HG02981 (cell line): ENCODE measurements at regions not wholly inside any gene's neighbourhood (a gene's known extent, or its start where the extent isn't known, plus 50 kb on each side); places are given as distances from the start of the nearest gene placed in this dataset.

ENCODE experiments used
- ATAC-seq: cut with Tn5 transposase; IDR thresholded peaks from one replicate; pipeline ENCODE4 v1.9.1; 2021; ENCODE audit warnings: mild to moderate bottlenecking, moderate library complexity; ENCODE audit not compliant: unreplicated experiment

DNA sequence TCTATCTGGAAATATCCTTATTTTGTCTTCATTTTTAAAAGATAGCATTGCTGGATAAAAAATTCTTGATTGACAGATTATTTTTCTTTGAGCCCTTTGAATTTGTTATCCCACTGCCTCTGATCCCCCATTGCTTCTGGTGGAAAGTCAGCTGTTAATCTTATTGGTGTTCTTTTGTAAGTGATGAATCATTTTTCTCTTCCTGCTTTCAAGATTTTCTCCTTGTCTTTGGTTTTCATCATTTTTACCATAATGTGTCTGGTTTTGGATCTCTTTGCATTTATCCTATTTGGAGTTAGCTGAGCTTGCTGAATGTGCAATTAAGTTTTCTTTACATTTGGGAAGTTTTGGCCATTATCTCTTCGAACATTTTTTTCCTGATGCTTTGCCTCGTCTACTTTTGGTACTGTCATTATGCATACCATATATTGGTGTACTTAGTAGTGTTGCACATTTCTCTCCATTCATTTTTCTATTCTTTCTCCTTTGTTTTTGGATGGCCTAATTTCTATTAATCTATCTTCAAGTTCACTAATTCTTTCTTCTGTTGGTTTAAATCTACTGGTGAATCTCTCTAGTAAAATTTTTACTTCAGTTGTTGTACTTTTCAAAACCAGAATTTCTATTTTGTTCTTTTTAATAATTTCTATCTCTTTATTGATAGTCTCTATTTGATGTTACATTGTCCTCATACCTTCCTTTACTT is 440.0 kb upstream of the PROK2 start:
- no peak for ATAC-seq

DNA sequence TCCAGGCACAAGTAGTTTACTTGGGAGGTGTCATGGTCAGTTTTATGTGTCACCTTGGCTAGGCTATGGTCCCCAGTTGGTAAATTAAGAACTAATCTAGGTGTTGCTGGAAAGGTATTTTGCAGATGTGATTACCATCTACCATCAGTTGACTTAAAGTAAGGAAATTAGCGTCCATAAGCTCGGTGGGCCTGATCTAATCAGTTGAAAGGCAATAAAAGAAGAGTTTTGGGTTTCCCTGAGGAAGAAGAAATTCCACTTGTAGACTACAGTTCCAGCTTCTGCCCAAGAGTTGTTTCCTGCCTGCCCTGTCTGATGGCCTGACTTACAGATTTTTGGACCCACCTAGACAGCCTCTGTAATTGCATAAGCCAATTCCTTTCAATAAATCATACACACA is 438.7 kb upstream of the PROK2 start:
- ATAC-seq = no peak

DNA sequence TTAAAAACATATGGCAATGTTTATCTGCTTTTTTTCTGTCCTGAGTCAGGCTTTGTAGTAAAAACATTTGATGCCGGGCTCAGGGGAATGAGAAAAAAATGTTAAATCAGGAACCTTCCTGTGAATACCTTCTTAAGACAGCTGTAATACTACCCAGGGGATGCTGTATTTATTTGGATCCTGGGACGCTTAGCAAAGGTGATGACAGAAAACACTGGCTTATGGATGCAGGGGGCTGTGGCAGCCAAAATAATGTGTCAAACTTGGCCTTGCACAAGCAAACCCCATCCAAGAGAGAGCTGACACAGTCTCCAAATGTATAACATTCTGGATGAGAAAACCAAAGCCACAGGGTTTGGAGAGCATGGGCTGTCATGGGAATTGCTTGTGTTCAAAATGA is 438.2 kb upstream of the PROK2 start:
- no peak for ATAC-seq

DNA sequence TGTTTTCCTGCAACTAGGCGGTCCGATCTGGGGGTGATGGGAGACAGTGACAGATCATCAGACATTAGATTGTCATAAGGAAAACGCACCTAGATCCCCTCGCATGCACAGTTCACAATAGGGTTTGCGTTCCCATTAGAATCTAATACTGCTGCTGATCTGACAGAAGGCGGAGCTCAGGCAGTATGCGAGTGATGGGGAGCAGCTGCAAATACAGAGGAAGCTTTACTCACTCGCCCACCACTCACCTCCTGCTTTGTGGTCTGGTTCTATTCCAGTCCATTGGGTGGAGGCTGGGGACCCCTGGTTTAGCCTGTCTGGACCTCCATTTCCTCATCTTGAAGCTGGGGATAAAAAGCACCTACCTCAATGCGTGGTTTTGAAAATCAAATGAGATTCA is 437.5 kb upstream of the PROK2 start:
- ATAC-seq = no peak

DNA sequence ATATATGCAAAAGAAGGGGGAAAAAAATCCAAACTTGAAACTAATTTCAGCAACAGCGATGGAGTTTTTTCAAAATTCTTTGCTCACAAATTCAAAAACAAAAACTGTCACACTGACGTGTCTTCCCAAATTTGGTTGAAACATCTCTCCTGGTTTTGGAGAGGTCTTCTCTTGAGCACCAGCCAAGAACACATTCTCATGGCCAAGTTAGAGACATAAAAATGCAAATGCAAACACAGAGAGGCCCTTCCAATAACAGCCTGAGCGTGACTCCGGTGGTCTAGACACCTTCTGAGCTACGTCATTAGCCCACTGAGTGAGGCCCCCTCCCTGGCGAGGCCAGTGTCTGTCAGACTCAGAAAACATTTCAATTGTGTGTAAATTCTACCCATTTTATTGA is 436.0 kb upstream of the PROK2 start:
- ATAC-seq = no peak

DNA sequence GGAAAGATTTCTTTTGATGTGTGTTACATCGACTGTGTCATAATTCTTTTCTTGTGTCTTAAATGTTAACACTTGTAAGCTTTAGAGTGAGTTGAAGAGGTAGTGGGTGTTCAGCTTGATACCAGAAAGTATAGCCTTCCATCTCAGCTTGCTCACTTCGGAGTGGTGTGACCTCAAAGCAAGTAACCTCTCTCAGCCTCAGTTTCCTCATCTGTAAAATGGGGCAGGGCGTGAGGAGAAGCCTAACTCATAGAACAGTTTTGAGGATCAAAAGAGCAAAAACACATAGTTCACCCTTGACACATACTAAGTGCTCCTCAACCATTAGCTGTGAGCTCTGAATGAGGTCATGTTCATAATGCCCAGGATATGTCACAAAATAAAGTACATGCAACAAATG is 434.8 kb upstream of the PROK2 start:
- no peak for ATAC-seq

DNA sequence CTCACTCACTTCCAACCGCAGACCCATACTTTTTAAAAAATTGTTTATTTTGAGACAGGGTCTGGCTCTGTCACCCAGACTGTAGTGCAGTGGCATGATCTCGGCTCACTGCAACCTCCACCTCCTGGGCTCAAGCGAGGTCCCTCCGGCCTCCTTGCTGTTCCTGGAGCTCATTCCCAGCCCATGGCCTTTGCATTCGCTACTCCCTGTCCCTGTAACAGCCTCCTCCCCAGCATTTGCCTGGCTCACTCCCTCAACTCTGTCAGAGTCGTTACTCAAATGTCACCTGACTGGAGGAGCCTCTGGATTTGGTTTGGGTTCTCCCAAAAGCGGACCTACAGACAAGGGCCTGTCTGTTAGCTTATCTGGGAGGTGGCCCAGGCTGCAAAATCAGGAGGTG is 432.6 kb upstream of the PROK2 start:
- no peak for ATAC-seq

DNA sequence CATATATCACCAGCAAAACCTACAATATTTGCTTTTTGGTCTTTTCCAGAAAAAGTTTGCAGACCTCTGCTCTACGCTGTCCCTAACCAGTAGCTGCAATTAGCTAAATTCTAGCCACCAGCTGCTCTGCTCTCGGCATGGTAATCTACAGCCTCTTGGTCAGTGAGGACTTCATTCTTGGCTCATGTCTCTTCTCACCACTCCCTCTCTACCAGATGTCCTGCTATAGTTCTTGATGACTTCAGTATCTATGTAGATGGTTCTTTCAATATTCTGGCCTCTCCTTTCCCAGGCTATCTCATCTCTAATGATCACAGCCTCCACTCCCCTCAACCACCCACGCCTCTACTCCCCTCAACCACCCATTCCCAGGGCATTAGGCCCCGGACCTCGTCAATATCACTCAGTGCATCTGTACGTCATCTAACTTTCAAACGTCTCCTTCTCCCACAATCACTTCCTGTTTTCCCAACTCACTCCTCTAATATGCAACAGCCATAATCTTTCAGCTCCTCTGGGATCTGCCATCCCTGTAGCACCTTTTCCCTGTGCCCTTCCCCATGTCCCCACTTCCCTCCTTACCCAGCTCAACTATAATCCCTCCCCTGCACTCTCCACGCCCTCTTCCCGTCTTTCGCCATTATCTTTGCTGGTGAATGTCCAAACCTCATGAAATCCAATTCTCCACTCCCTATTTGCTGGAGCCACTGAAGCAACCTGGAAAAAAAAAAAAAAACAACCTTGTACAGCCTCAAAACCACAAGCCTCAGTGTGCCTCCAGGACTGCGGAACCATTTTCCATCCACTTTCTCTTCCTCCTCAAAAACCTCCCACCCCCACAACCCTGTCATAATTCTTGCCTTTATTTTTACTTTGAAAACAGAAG is 429.4 kb upstream of the PROK2 start:
- ATAC-seq = no peak

DNA sequence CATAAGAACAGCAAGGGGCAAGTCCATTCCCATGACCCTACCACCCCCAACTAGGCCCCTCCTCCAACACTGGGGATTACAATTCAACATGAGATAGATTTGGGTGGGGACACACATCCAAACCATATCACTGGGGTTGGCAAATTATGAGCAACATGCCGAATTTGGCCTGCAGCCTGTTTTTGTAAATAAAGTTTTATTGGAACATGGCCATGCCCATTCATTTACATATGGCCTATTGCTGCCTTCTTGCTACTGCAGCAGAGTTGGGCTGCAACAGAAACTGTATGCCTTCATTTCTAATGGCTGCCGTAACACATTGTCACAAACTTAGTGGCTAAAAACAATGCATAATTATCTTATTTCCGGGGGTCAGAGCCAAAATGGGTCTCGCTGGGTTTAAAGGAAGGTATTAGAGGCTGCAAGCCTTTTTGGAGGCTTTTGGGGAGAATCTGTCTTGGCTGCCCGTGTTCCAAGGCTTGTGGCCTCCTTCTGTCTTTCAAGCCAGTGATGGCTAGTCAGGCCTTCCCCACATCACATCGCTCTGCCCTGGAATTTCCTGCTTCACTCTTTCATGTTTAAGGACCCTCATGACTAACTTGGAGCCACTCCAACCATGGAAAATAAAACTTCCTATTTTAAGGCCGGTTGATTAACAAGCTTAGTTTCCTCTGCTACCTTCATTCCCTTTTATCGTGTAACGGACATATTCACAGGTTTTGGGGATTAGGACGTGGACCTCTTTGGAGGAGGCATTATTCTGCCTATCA is 428.5 kb upstream of the PROK2 start:
- no peak for ATAC-seq

DNA sequence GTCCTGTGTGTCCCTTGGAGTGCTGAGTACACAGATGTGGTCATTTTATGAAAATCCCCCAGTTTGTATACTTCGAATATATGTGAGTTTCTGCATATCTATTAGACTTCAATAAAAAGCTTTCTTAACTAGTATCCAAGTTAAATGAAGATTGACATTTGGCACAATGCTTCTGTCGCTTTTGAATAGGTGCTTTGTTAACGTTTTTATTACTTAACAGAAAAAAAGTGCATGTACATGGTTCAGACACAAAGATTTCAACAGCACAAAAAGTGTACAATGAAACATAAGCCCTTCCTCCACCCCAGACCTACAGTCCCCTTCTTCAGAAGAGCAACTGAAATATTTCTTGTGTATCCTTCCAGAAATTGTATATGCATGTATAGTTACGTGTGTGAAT is 427.4 kb upstream of the PROK2 start:
- ATAC-seq = no peak

DNA sequence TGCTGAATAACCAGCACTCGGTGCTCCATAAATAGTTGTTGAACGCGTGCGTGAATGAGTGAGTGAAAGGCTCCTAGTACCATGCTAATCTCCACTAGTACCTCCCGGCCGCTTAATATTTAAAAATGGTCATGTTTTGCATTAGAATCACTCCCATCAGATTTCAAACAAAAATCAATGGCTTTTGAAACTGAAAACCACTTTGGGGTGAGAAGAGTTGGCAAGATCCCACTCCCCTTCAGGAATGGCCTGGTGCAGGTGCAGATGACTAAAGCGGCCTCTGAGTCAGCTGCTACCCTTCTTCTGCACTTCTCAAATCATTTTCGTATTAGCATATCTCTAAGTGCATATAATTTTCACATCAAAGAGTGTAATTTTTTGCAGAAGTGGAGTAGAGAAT is 425.3 kb upstream of the PROK2 start:
- ATAC-seq = no peak

DNA sequence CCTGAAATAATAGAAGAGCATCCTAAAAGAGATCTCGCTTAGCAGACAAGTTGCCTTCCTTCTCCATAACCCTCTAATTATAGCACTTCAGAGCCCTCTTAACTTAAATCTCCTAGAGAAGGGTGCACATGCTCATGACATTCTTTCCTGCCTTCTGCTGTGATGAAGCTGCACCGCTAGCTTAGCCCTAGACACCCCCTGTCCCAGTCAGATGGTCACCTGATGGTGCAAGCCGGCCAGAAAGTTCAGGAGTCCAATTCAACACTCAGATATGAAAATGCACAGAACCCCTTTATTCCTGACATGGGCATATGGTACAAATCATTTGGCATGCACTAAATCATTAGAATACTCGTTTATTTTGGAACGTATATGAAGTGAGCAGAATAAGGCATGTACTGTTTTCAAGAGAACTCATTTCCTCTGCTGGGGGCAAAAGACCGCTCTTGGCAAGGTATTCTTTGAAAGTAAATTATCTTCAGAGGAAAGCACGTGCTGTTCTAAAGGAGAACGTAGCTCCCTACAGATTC is 420.4 kb upstream of the PROK2 start:
- ATAC-seq = no peak

DNA sequence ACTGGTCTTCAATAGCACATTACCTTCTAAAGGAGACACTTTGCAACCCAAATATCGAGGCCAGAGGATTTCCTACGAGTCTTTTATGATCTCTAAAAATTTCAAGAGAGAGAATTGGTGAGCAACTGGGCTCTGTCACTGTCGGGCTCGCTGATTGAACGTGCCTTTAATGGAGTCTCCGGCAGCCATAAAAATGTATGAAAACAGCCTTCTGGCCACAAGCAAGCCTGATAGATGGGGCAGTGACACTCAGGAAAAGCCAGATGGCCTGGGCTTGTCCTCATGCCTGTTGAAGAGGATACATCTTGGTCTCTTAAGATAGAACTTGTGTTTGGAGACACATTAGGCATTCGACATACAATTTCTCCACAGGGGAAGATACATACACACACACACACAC is 419.5 kb upstream of the PROK2 start:
- ATAC-seq = no peak

DNA sequence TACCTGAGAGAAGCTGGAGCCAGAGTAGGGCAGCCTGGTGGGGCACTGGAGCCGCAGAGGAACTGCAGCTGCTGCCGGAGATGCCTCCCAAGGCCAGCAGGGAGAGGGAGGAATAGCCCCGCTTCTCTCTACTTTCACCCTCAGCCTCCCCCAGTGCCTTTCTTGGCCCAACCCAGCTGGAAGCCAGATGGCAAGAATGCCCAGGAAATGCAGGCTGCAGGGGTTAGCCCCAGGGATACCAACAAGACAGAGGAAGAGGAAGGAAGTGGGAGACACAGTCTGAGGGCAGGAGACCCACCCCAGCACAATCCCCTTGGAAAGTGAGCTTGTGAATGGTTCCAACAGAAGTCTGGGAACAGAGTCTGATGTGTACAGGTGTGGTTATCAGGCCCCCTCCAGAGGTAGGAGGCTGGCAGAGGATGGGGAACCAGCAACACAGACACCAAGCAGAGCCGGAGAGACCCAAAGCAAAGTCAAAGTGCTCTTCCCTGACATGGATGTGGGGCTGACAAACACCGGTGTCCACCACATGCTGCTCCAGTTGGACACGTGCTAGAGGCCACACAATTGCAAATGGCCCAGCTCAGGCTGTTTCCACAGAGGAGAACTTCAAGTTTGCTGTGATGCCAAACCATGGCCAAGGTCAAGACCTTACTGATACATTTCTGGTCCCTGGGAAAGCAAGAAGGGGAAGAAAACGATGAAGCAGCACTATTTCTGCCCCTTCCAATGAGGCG is 418.8 kb upstream of the PROK2 start:
- no peak for ATAC-seq

DNA sequence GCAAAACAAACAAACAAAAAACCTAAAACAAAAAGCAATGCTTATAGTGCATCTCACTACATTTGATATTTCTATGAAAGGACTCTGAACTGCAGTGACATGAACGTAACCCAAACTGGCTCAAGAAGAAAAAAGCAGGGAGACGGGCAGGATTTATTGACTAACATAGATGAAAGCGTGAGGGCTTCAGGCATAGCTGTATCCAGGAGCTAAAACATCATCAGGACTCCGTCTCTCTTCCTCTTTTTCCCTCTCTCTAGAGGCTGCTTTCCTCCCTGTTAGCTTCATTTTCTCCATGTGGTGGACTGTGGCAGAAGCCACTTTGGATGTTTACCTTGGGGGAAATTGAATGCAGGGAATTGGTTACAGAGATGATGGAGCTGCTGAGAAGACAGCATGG is 418.2 kb upstream of the PROK2 start:
- no peak for ATAC-seq

DNA sequence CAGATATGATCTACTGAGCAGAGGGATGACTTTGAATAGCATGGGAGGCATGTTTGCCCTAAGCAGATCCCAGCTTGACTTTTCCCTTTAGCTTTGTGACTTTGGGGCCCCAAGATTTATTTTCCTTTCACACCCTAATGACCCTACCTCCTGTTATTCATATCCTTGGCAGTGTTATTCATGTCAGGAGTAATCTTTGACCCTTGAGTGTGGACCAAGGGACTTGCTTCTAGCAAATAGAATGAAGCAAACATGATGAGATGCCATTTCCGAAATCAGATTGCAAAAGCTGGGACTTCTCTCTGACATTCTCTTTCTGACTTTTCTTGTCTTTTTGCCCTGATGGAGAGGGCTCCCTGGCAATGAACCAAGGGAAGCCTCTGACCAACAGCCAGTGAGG is 415.4 kb upstream of the PROK2 start:
- ATAC-seq = no peak

DNA sequence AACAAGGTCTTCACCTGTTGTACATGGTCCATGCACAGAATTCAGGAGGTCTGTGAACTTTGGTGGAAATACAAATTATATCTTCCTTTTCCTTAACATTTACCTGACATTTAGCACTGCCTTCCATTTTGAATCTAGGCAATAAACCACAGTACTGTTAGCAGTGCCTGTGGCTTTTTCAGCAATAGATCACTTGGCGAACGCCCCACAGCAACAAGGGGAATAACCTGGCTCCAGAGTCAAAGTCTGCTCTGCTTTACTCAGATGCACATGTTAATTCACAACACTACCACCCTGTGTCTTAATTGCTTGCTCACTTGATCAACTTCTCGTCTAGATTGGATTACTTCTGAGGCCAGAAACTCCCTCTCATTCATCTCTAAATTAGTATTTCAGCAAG is 414.6 kb upstream of the PROK2 start:
- no peak for ATAC-seq

DNA sequence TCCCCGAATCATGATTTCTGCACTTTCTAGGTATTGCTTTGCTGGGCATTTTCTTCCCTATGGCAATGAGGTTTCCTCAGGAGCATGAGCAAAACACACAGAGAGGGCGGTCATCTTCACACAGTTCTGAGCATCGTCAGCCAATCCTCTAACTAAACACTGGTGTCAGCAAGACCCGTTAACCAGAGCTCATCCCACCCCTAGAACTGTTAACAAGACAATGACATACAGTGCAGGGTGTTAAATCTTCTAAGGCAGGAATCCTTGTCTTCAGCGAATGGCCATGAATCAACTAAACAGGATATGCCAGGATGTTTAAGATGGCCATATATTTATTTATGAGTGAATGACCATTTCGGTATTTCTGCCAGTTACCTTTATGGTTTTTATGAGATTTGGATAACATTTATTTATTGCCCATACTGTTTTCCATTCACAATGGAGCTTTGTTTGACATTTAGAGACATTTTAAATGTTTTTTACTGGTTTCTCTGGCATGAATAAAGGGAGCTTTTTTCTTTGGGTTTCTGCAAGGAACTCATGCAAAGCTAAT is 411.5 kb upstream of the PROK2 start:
- no peak for ATAC-seq

DNA sequence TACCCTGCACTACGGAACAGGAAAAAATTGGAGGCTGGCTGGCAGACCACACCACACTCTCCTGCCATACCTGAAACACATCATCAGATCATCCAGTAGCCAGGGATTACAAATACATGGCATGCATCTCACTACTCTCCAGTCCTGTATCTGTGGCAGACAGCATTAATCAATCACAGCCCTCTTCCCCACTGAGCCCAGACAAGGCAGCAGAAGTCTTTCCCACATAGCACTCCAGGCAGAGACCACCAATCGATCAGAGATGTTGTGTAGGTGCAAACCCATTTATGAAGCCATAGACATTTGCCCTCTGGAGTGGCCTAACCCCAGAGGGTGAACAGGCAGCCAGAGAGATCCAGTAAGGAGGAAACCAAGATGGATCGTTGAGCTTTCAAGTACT is 410.9 kb upstream of the PROK2 start:
- no peak for ATAC-seq

DNA sequence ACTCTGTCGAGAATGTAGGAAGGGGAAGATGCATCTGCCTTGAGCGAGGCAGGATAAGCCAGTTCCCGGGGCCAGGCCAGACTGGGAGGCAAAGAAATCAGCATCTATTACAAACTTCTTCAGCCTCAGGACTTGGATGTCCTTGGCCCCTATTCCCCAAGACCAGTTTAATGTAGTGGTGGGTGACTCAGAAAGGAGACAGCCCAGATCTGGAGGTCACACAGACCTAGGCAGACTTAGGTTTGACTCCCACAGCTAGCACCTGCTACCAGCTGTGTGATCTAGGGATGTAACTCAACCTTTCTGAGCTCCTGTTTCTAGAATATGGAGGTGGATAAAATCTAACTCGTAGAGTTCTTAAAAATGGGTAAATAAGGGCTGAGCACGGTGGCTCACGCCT is 409.5 kb upstream of the PROK2 start:
- ATAC-seq = no peak
